Astrocyte (in vitro differentiated cells and primary cell): ENCODE measurements at regions not wholly inside any gene's neighbourhood (a gene's known extent, or its start where the extent isn't known, plus 50 kb on each side); places are given as distances from the start of the nearest gene placed in this dataset.

Experiments used
- DNase-seq: peaks from one replicate; pipeline ENCODE4 v3.0.0-alpha.2; 2010; ENCODE audit warnings: low read depth
- FAIRE-seq: peaks from 2 replicates; lab custom pipeline; 2011; peaks lifted over from hg19 to GRCh38; lab: Jason Lieb, UNC
- H2AFZ ChIP-seq: 2 replicates; pipeline ENCODE4 v1.6.0; 2012; ENCODE audit warnings: low read depth, low read length, inconsistent platforms
- H3K27ac ChIP-seq: 2 replicates; pipeline ENCODE4 v1.5.1; 2011; ENCODE audit warnings: low read depth, low read length, inconsistent platforms
- H3K27me3 ChIP-seq: 2 replicates; pipeline ENCODE4 v1.6.0; 2011; ENCODE audit warnings: low read length, inconsistent platforms; ENCODE audit not compliant: insufficient read depth
- H3K36me3 ChIP-seq: 2 replicates; pipeline ENCODE4 v1.5.1; 2011; ENCODE audit warnings: low read length, inconsistent platforms; ENCODE audit not compliant: insufficient read depth
- H3K4me1 ChIP-seq: 2 replicates; pipeline ENCODE4 v1.5.1; 2011; ENCODE audit warnings: low read length, inconsistent platforms; ENCODE audit not compliant: insufficient read depth
- H3K4me2 ChIP-seq: 2 replicates; pipeline ENCODE4 v1.6.0; 2012; ENCODE audit warnings: low read length, inconsistent platforms
- H3K4me3 ChIP-seq: 2 replicates; pipeline ENCODE4 v1.5.1; 2011; ENCODE audit warnings: low read depth, mild to moderate bottlenecking, low read length, inconsistent platforms; ENCODE audit not compliant: insufficient read depth
- H3K79me2 ChIP-seq: 2 replicates; pipeline ENCODE4 v1.6.0; 2012; ENCODE audit warnings: mild to moderate bottlenecking, low read length, inconsistent platforms; ENCODE audit not compliant: insufficient read depth
- H3K9ac ChIP-seq: 2 replicates; pipeline ENCODE4 v1.6.0; 2012; ENCODE audit warnings: mild to moderate bottlenecking, low read length, inconsistent platforms
- H3K9me3 ChIP-seq: 2 replicates; pipeline ENCODE4 v1.5.1; 2012; ENCODE audit warnings: low read depth, mild to moderate bottlenecking, low read length, inconsistent platforms; ENCODE audit not compliant: insufficient read depth
- H4K20me1 ChIP-seq: 2 replicates; pipeline ENCODE4 v1.6.0; 2012; ENCODE audit warnings: low read length, inconsistent platforms; ENCODE audit not compliant: insufficient read depth
- H3K27ac Mint-ChIP-seq: one replicate; pipeline ENCODE4 v1.8.0; 2021; ENCODE audit warnings: mild to moderate bottlenecking, mixed read lengths; ENCODE audit not compliant: unreplicated experiment
- H3K27me3 Mint-ChIP-seq: one replicate; pipeline ENCODE4 v1.8.0; 2021; ENCODE audit warnings: low read depth, mixed read lengths; ENCODE audit not compliant: unreplicated experiment
- H3K36me3 Mint-ChIP-seq: one replicate; pipeline ENCODE4 v1.8.0; 2021; ENCODE audit warnings: low read depth, mixed read lengths; ENCODE audit not compliant: unreplicated experiment
- H3K4me1 Mint-ChIP-seq: one replicate; pipeline ENCODE4 v1.8.0; 2021; ENCODE audit warnings: low read depth, mixed read lengths; ENCODE audit not compliant: unreplicated experiment
- H3K4me3 Mint-ChIP-seq: one replicate; pipeline ENCODE4 v1.8.0; 2021; ENCODE audit warnings: mild to moderate bottlenecking, moderate library complexity, mixed read lengths; ENCODE audit not compliant: unreplicated experiment
- H3K9me3 Mint-ChIP-seq: one replicate; pipeline ENCODE4 v1.8.0; 2021; ENCODE audit warnings: mild to moderate bottlenecking, mixed read lengths; ENCODE audit not compliant: unreplicated experiment
- CTCF ChIP-seq: IDR thresholded peaks from 2 replicates; pipeline ENCODE4 v1.5.1; 2011; ENCODE audit warnings: low read depth, mild to moderate bottlenecking, inconsistent platforms, low read length, moderate library complexity; ENCODE audit not compliant: insufficient read depth
- EZH2 ChIP-seq: IDR thresholded peaks from 2 replicates; pipeline ENCODE4 v1.6.1; 2012; ENCODE audit warnings: mild to moderate bottlenecking, low read length, inconsistent platforms; ENCODE audit not compliant: insufficient read depth

GRCh38 chr10:131848741-131849590 is 51.8 kb upstream of the PPP2R2D start:
- Mint-ChIP-seq H3K4me1 (no peaks in the 10 kb centered on the region), H3K36me3 (no peaks in the 10 kb centered on the region), H3K27ac (no peak overlapping the region), H3K4me3 (no peak overlapping the region), H3K9me3 (peaks cover 4% of the 10 kb centered on the region), H3K27me3 (peaks cover 35% of the 10 kb centered on the region)
- H3K27ac ChIP-seq = no peak overlapping the region
- TF ChIP-seq EZH2 (no peak), CTCF (no peak)
- peaks cover 11% of the 10 kb centered on the region for H3K9me3 ChIP-seq
- no peak overlapping the region for H3K9ac ChIP-seq
- H3K27me3 ChIP-seq = no peaks in the 10 kb centered on the region
- DNase-seq = no peak
- H4K20me1 ChIP-seq = no peaks in the 10 kb centered on the region
- no peak for FAIRE-seq
- H2AFZ ChIP-seq = no peak overlapping the region
- no peaks in the 10 kb centered on the region for H3K4me1 ChIP-seq
- no peaks in the 10 kb centered on the region for H3K36me3 ChIP-seq
- no peak overlapping the region for H3K4me2 ChIP-seq
- H3K4me3 ChIP-seq = no peak overlapping the region
- H3K79me2 ChIP-seq = no peaks in the 10 kb centered on the region

GRCh38 chr10:131849591-131850382 is 51.0 kb upstream of the PPP2R2D start:
- DNase-seq (no peak), FAIRE-seq (no peak)
- no peaks in the 10 kb centered on the region for H3K36me3 Mint-ChIP-seq
- H4K20me1 ChIP-seq = no peaks in the 10 kb centered on the region
- peaks cover 11% of the 10 kb centered on the region for H3K9me3 ChIP-seq
- H3K9ac ChIP-seq = no peak overlapping the region
- no peak overlapping the region for H3K4me3 Mint-ChIP-seq
- H3K4me2 ChIP-seq = no peak overlapping the region
- H3K36me3 ChIP-seq = no peaks in the 10 kb centered on the region
- H3K9me3 Mint-ChIP-seq = peaks cover 4% of the 10 kb centered on the region
- peaks cover 29% of the 10 kb centered on the region for H3K27me3 Mint-ChIP-seq
- H3K27ac Mint-ChIP-seq = no peak overlapping the region
- no peaks in the 10 kb centered on the region for H3K79me2 ChIP-seq
- H3K27me3 ChIP-seq = no peaks in the 10 kb centered on the region
- no peaks in the 10 kb centered on the region for H3K4me1 ChIP-seq
- no peak overlapping the region for H2AFZ ChIP-seq
- no peaks in the 10 kb centered on the region for H3K4me1 Mint-ChIP-seq
- H3K27ac ChIP-seq = no peak overlapping the region
- TF ChIP-seq CTCF = no peak
- no peak for TF ChIP-seq EZH2
- H3K4me3 ChIP-seq = no peak overlapping the region
